GM23338 (cell line): ENCODE measurements at regions not wholly inside any gene's neighbourhood (a gene's known extent, or its start where the extent isn't known, plus 50 kb on each side); places are given as distances from the start of the nearest gene placed in this dataset.

Experiments used
- ATAC-seq: fragments of 200-7000 bp; cut with Tn5 transposase; 3 replicates; pipeline ENCODE4 v1.9.1; 2020
- DNase-seq: peaks from one replicate; pipeline ENCODE4 v3.0.0-alpha.2; 2015; ENCODE audit warnings: low spot score
- H2AFZ ChIP-seq: fragments of 200-600 bp; sonication (generic); 2 replicates; pipeline ENCODE4 v1.8.0; 2016; ENCODE audit warnings: antibody characterized with exemption, mild to moderate bottlenecking, moderate library complexity
- H3F3A ChIP-seq: fragments of 200-600 bp; sonication (generic); replicated peaks from 2 replicates; pipeline ENCODE4 v1.8.0; 2017; ENCODE audit warnings: antibody characterized with exemption, mixed run types, low read depth
- H3K27ac ChIP-seq: fragments of 200-600 bp; sonication (generic); 2 replicates; pipeline ENCODE4 v1.6.1; 2016; ENCODE audit warnings: low read depth
- H3K27me3 ChIP-seq: fragments of 200-600 bp; sonication (generic); 2 replicates; pipeline ENCODE4 v1.8.0; 2016; ENCODE audit warnings: mild to moderate bottlenecking, mixed run types, moderate library complexity; ENCODE audit not compliant: insufficient read depth
- H3K36me3 ChIP-seq: fragments of 200-600 bp; sonication (generic); 2 replicates; pipeline ENCODE4 v1.8.0; 2016; ENCODE audit warnings: mild to moderate bottlenecking; ENCODE audit not compliant: insufficient read depth
- H3K4me1 ChIP-seq: fragments of 200-600 bp; sonication (generic); 2 replicates; pipeline ENCODE4 v1.8.0; 2016; ENCODE audit warnings: mild to moderate bottlenecking, moderate library complexity; ENCODE audit not compliant: insufficient read depth
- H3K4me2 ChIP-seq: fragments of 200-600 bp; sonication (generic); 2 replicates; pipeline ENCODE4 v1.7.1; 2017; ENCODE audit warnings: mixed run types
- H3K4me3 ChIP-seq: fragments of 200-600 bp; sonication (generic); 2 replicates; pipeline ENCODE4 v1.6.1; 2016; ENCODE audit warnings: mixed run types
- H3K79me2 ChIP-seq: fragments of 200-600 bp; sonication (generic); replicated peaks from 2 replicates; pipeline ENCODE4 v1.8.0; 2017; ENCODE audit warnings: mild to moderate bottlenecking; ENCODE audit not compliant: insufficient read depth
- H3K9me2 ChIP-seq: fragments of 200-600 bp; sonication (generic); 2 replicates; pipeline ENCODE4 v1.8.0; 2017; ENCODE audit not compliant: insufficient read depth
- H4K20me1 ChIP-seq: fragments of 200-600 bp; sonication (generic); replicated peaks from 2 replicates; pipeline ENCODE4 v1.8.0; 2017; ENCODE audit warnings: mild to moderate bottlenecking; ENCODE audit not compliant: insufficient read depth
- H3K27ac Mint-ChIP-seq: 2 replicates; pipeline ENCODE4 v1.8.0; 2020; ENCODE audit warnings: inconsistent platforms, mild to moderate bottlenecking, moderate library complexity, mixed read lengths
- H3K27me3 Mint-ChIP-seq: 3 replicates; pipeline ENCODE4 v1.8.0; 2022; ENCODE audit warnings: low read depth, mild to moderate bottlenecking, moderate library complexity, mixed read lengths, inconsistent platforms; ENCODE audit not compliant: insufficient read depth, poor library complexity
- H3K36me3 Mint-ChIP-seq: 3 replicates; pipeline ENCODE4 v1.8.0; 2021; ENCODE audit warnings: low read depth, mild to moderate bottlenecking, inconsistent platforms, moderate library complexity, mixed read lengths
- H3K4me1 Mint-ChIP-seq: 3 replicates; pipeline ENCODE4 v1.8.0; 2020; ENCODE audit warnings: mild to moderate bottlenecking, inconsistent platforms, mixed read lengths
- H3K4me3 Mint-ChIP-seq: 3 replicates; pipeline ENCODE4 v1.8.0; 2021; ENCODE audit warnings: moderate library complexity, mild to moderate bottlenecking, inconsistent platforms, mixed read lengths
- H3K9me3 Mint-ChIP-seq: 3 replicates; pipeline ENCODE4 v1.8.0; 2020; ENCODE audit warnings: moderate library complexity, mild to moderate bottlenecking, inconsistent platforms, mixed read lengths
- CREB1 ChIP-seq: fragments of 250-450 bp; sonication (Bioruptor Pico); IDR thresholded peaks from 2 replicates; pipeline ENCODE4 v1.5.0; 2020; ENCODE audit warnings: low read depth, mild to moderate bottlenecking, moderate library complexity
- EZH2 ChIP-seq: fragments of 200-600 bp; sonication (generic); IDR thresholded peaks from one replicate; pipeline ENCODE4 v1.8.0; 2017; ENCODE audit warnings: antibody characterized with exemption, mild to moderate bottlenecking, low read depth; ENCODE audit not compliant: unreplicated experiment
- EZH2phosphoT487 ChIP-seq: fragments of 200-600 bp; sonication (generic); IDR thresholded peaks from one replicate; pipeline ENCODE4 v1.8.1; 2018; ENCODE audit warnings: antibody characterized with exemption; ENCODE audit not compliant: unreplicated experiment
- JUNB ChIP-seq: IDR thresholded peaks from one replicate; pipeline ENCODE4 v1.6.1; 2016; ENCODE audit warnings: antibody characterized with exemption; ENCODE audit not compliant: unreplicated experiment
- NANOG ChIP-seq: IDR thresholded peaks from 2 replicates; pipeline ENCODE4 v1.6.1; 2016; ENCODE audit warnings: antibody characterized with exemption, borderline replicate concordance
- POLR2AphosphoS5 ChIP-seq: IDR thresholded peaks from 2 replicates; pipeline ENCODE4 v1.6.1; 2016; ENCODE audit warnings: antibody characterized with exemption, low read depth
- STAT1 ChIP-seq: IDR thresholded peaks from one replicate; pipeline ENCODE4 v1.6.1; 2016; ENCODE audit warnings: antibody characterized with exemption; ENCODE audit not compliant: unreplicated experiment
- ZNF114 ChIP-seq: fragments of 250-450 bp; sonication (Bioruptor Pico); IDR thresholded peaks from 2 replicates; pipeline ENCODE4 v1.5.0; 2020; ENCODE audit warnings: mild to moderate bottlenecking, moderate library complexity
- ZNF331 ChIP-seq: fragments of 250-450 bp; sonication (Bioruptor Pico); IDR thresholded peaks from 2 replicates; pipeline ENCODE4 v1.5.0; 2020; ENCODE audit warnings: low read depth, mild to moderate bottlenecking, moderate library complexity
- TF ChIP-seq, protein P1 (sequence below): fragments of 250-450 bp; sonication (Bioruptor Pico); IDR thresholded peaks from 2 replicates; pipeline ENCODE4 v1.5.0; 2020; ENCODE audit warnings: mild to moderate bottlenecking, moderate library complexity
- TF ChIP-seq, protein P2 (sequence below): IDR thresholded peaks from 2 replicates; pipeline ENCODE4 v1.6.1; 2016; ENCODE audit warnings: antibody characterized with exemption
- TF ChIP-seq, protein P3 (sequence below): IDR thresholded peaks from one replicate; pipeline ENCODE4 v1.6.1; 2018; ENCODE audit warnings: antibody characterized with exemption; ENCODE audit not compliant: unreplicated experiment
- TF ChIP-seq, protein P4 (sequence below), 2 experiments: fragments of 200-600 bp in 1 of 2; sonication (generic) in 1 of 2; conservative IDR thresholded peaks; 2 replicates each; pipeline versions ENCODE4 v1.5.1 to v1.6.1; 2016 to 2017; ENCODE audit warnings: antibody characterized with exemption in 2 of 2, low read depth in 2 of 2, mild to moderate bottlenecking in 2 of 2, moderate library complexity in 1 of 2

DNA sequence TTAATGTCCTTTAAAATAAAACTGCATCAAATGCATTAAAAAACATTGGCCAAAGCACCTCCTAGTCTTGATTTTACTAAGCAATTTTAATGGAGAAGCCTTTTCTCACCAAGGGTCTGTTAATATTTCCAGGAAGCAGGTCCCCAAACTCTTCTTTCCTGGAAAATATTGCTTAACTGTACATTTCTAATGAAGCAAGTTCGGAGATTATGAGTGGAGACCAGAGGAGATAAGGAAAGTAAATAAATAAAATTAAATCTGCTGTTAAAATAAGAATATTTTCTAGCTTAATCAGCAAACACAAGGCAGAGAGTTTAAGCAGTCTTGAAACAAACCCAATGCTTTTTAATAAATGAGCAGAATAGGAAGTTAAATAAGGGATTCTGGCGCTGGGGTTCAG, 322.4 kb downstream of the PTEN start:
- TF ChIP-seq, protein P1, sequence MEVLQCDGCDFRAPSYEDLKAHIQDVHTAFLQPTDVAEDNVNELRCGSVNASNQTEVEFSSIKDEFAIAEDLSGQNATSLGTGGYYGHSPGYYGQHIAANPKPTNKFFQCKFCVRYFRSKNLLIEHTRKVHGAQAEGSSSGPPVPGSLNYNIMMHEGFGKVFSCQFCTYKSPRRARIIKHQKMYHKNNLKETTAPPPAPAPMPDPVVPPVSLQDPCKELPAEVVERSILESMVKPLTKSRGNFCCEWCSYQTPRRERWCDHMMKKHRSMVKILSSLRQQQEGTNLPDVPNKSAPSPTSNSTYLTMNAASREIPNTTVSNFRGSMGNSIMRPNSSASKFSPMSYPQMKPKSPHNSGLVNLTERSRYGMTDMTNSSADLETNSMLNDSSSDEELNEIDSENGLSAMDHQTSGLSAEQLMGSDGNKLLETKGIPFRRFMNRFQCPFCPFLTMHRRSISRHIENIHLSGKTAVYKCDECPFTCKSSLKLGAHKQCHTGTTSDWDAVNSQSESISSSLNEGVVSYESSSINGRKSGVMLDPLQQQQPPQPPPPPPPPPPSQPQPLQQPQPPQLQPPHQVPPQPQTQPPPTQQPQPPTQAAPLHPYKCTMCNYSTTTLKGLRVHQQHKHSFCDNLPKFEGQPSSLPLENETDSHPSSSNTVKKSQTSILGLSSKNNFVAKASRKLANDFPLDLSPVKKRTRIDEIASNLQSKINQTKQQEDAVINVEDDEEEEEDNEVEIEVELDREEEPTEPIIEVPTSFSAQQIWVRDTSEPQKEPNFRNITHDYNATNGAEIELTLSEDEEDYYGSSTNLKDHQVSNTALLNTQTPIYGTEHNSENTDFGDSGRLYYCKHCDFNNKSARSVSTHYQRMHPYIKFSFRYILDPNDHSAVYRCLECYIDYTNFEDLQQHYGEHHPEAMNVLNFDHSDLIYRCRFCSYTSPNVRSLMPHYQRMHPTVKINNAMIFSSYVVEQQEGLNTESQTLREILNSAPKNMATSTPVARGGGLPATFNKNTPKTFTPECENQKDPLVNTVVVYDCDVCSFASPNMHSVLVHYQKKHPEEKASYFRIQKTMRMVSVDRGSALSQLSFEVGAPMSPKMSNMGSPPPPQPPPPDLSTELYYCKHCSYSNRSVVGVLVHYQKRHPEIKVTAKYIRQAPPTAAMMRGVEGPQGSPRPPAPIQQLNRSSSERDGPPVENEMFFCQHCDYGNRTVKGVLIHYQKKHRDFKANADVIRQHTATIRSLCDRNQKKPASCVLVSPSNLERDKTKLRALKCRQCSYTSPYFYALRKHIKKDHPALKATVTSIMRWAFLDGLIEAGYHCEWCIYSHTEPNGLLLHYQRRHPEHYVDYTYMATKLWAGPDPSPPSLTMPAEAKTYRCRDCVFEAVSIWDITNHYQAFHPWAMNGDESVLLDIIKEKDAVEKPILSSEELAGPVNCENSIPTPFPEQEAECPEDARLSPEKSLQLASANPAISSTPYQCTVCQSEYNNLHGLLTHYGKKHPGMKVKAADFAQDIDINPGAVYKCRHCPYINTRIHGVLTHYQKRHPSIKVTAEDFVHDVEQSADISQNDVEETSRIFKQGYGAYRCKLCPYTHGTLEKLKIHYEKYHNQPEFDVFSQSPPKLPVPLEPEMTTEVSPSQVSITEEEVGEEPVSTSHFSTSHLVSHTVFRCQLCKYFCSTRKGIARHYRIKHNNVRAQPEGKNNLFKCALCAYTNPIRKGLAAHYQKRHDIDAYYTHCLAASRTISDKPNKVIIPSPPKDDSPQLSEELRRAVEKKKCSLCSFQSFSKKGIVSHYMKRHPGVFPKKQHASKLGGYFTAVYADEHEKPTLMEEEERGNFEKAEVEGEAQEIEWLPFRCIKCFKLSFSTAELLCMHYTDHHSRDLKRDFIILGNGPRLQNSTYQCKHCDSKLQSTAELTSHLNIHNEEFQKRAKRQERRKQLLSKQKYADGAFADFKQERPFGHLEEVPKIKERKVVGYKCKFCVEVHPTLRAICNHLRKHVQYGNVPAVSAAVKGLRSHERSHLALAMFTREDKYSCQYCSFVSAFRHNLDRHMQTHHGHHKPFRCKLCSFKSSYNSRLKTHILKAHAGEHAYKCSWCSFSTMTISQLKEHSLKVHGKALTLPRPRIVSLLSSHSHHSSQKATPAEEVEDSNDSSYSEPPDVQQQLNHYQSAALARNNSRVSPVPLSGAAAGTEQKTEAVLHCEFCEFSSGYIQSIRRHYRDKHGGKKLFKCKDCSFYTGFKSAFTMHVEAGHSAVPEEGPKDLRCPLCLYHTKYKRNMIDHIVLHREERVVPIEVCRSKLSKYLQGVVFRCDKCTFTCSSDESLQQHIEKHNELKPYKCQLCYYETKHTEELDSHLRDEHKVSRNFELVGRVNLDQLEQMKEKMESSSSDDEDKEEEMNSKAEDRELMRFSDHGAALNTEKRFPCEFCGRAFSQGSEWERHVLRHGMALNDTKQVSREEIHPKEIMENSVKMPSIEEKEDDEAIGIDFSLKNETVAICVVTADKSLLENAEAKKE (CRISPR knock-in tag), result no peak
- TF ChIP-seq EZH2phosphoT487, result no peak
- no peak for TF ChIP-seq ZNF114 (CRISPR knock-in tag)
- no peak for TF ChIP-seq EZH2
- TF ChIP-seq, protein P2, sequence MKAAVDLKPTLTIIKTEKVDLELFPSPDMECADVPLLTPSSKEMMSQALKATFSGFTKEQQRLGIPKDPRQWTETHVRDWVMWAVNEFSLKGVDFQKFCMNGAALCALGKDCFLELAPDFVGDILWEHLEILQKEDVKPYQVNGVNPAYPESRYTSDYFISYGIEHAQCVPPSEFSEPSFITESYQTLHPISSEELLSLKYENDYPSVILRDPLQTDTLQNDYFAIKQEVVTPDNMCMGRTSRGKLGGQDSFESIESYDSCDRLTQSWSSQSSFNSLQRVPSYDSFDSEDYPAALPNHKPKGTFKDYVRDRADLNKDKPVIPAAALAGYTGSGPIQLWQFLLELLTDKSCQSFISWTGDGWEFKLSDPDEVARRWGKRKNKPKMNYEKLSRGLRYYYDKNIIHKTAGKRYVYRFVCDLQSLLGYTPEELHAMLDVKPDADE, result no peak
- no peak for TF ChIP-seq JUNB
- TF ChIP-seq ZNF331 (CRISPR knock-in tag), result no peak
- no peak for TF ChIP-seq NANOG
- no peak for TF ChIP-seq CREB1 (CRISPR knock-in tag)
- TF ChIP-seq STAT1, result no peak
- TF ChIP-seq POLR2AphosphoS5, result no peak
- TF ChIP-seq, protein P3, sequence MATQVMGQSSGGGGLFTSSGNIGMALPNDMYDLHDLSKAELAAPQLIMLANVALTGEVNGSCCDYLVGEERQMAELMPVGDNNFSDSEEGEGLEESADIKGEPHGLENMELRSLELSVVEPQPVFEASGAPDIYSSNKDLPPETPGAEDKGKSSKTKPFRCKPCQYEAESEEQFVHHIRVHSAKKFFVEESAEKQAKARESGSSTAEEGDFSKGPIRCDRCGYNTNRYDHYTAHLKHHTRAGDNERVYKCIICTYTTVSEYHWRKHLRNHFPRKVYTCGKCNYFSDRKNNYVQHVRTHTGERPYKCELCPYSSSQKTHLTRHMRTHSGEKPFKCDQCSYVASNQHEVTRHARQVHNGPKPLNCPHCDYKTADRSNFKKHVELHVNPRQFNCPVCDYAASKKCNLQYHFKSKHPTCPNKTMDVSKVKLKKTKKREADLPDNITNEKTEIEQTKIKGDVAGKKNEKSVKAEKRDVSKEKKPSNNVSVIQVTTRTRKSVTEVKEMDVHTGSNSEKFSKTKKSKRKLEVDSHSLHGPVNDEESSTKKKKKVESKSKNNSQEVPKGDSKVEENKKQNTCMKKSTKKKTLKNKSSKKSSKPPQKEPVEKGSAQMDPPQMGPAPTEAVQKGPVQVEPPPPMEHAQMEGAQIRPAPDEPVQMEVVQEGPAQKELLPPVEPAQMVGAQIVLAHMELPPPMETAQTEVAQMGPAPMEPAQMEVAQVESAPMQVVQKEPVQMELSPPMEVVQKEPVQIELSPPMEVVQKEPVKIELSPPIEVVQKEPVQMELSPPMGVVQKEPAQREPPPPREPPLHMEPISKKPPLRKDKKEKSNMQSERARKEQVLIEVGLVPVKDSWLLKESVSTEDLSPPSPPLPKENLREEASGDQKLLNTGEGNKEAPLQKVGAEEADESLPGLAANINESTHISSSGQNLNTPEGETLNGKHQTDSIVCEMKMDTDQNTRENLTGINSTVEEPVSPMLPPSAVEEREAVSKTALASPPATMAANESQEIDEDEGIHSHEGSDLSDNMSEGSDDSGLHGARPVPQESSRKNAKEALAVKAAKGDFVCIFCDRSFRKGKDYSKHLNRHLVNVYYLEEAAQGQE, result no peak
- TF ChIP-seq, protein P4, sequence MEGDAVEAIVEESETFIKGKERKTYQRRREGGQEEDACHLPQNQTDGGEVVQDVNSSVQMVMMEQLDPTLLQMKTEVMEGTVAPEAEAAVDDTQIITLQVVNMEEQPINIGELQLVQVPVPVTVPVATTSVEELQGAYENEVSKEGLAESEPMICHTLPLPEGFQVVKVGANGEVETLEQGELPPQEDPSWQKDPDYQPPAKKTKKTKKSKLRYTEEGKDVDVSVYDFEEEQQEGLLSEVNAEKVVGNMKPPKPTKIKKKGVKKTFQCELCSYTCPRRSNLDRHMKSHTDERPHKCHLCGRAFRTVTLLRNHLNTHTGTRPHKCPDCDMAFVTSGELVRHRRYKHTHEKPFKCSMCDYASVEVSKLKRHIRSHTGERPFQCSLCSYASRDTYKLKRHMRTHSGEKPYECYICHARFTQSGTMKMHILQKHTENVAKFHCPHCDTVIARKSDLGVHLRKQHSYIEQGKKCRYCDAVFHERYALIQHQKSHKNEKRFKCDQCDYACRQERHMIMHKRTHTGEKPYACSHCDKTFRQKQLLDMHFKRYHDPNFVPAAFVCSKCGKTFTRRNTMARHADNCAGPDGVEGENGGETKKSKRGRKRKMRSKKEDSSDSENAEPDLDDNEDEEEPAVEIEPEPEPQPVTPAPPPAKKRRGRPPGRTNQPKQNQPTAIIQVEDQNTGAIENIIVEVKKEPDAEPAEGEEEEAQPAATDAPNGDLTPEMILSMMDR (conservative IDR thresholded peaks at IDR 0.05; ENCODE audit: low read depth in 2 of 2), result no peak
- H3K36me3 Mint-ChIP-seq, result no peaks in the 10 kb centered on the region
- no peaks in the 10 kb centered on the region for H3K27me3 ChIP-seq
- H3K79me2 ChIP-seq, result no peaks in the 10 kb centered on the region
- H3K4me3 ChIP-seq, result no peak overlapping the region
- H3K27ac Mint-ChIP-seq, result no peak overlapping the region
- DNase-seq, result no peak
- H3K36me3 ChIP-seq, result no peaks in the 10 kb centered on the region
- no peaks in the 10 kb centered on the region for H3K4me1 Mint-ChIP-seq
- H3K9me2 ChIP-seq, result no peaks in the 10 kb centered on the region; the same call in 1 of the 2 replicates
- no peaks in the 10 kb centered on the region for H3K9me3 Mint-ChIP-seq
- H3K4me2 ChIP-seq, result no peak overlapping the region
- no peak overlapping the region for H2AFZ ChIP-seq
- H3K27me3 Mint-ChIP-seq, result no peaks in the 10 kb centered on the region
- no peaks in the 10 kb centered on the region for H4K20me1 ChIP-seq
- no peak overlapping the region for H3K4me3 Mint-ChIP-seq
- H3F3A ChIP-seq, result no peaks in the 10 kb centered on the region
- H3K27ac ChIP-seq, result no peak overlapping the region
- ATAC-seq, result no peak
- H3K4me1 ChIP-seq, result no peaks in the 10 kb centered on the region
